NCI-H1930 (cell line): ENCODE measurements at regions not wholly inside any gene's neighbourhood (a gene's known extent, or its start where the extent isn't known, plus 50 kb on each side); places are given as distances from the start of the nearest gene placed in this dataset.
"Not testable (repeated sequence)": the region's sequence is repeated elsewhere in the genome, so short reads cannot be mapped to it uniquely, and the experiment has no call there.

Source experiments
- DNase-seq, 2 experiments: peaks; one replicate each; lab custom pipeline; 2025; lab: John Stamatoyannopoulos, UW

GRCh38 chr5:159645179-159645846 lies 271.0 kb upstream of the ADRA1B start:
- DNase-seq: no peak

GRCh38 chr5:159650803-159651202 lies 265.5 kb upstream of the ADRA1B start:
- no peak for DNase-seq

GRCh38 chr5:159655757-159656409 lies 260.4 kb upstream of the ADRA1B start:
- no peak for DNase-seq

- no peak for DNase-seq
Observed at GRCh38 chr5:159657298-159657697, 259.0 kb upstream of the ADRA1B start.

- DNase-seq: no peak
Observed at GRCh38 chr5:159657771-159658170, 258.5 kb upstream of the ADRA1B start.

- no peak for DNase-seq
Observed at GRCh38 chr5:159658266-159658925, 257.9 kb upstream of the ADRA1B start.

GRCh38 chr5:159660401-159660800 lies 255.9 kb upstream of the ADRA1B start:
- DNase-seq: no peak

GRCh38 chr5:159663986-159664385 lies 252.3 kb upstream of the ADRA1B start:
- no peak for DNase-seq

GRCh38 chr5:159667286-159667685 lies 249.0 kb upstream of the ADRA1B start:
- no peak for DNase-seq

GRCh38 chr5:159668556-159668955 lies 247.7 kb upstream of the ADRA1B start:
- DNase-seq: no peak

GRCh38 chr5:159669559-159669958 lies 246.7 kb upstream of the ADRA1B start:
- DNase-seq: no peak

GRCh38 chr5:159671886-159672285 lies 244.4 kb upstream of the ADRA1B start:
- no peak for DNase-seq

- DNase-seq: no peak
Observed at GRCh38 chr5:159673538-159673937, 242.7 kb upstream of the ADRA1B start.

- no peak for DNase-seq
Observed at GRCh38 chr5:159678657-159679392, 237.5 kb upstream of the ADRA1B start.

- DNase-seq: no peak
Observed at GRCh38 chr5:159680095-159680494, 236.2 kb upstream of the ADRA1B start.

- DNase-seq: no peak
Observed at GRCh38 chr5:159681661-159682060, 234.6 kb upstream of the ADRA1B start.

- no peak for DNase-seq
Observed at GRCh38 chr5:159682623-159683022, 233.7 kb upstream of the ADRA1B start.

GRCh38 chr5:159687892-159688291 lies 228.4 kb upstream of the ADRA1B start:
- not testable (repeated sequence) for DNase-seq

GRCh38 chr5:159695741-159696294 lies 220.5 kb upstream of the ADRA1B start:
- no peak for DNase-seq

- DNase-seq: no peak
Observed at GRCh38 chr5:159697530-159697929, 218.8 kb upstream of the ADRA1B start.

GRCh38 chr5:159698322-159698721 lies 218.0 kb upstream of the ADRA1B start:
- no peak for DNase-seq

- no peak for DNase-seq
Observed at GRCh38 chr5:159700016-159700415, 216.3 kb upstream of the ADRA1B start.
